Ovary (tissue), 7 donors: ENCODE measurements at regions not wholly inside any gene's neighbourhood (a gene's known extent, or its start where the extent isn't known, plus 50 kb on each side); places are given as distances from the start of the nearest gene placed in this dataset.

Experiments used
- DNase-seq, 5 donors: peaks; one replicate each; pipeline ENCODE4 v3.0.0-alpha.2; 2019 to 2020
- H3K27ac ChIP-seq, 2 donors: fragments of 200-600 bp; one replicate each; pipeline versions ENCODE4 v1.5.1 to v1.8.0; 2019 to 2022
- H3K27me3 ChIP-seq: fragments of 200-600 bp; one replicate; pipeline ENCODE4 v1.8.0; 2022
- H3K36me3 ChIP-seq: fragments of 200-600 bp; sonication (generic); one replicate; pipeline ENCODE4 v1.5.1; 2019
- H3K4me1 ChIP-seq: one replicate; pipeline ENCODE4 v1.8.1; 2013; ENCODE audit warnings: mild to moderate bottlenecking, moderate library complexity; ENCODE audit not compliant: insufficient read depth
- H3K4me3 ChIP-seq: fragments of 200-600 bp; sonication (generic); one replicate; pipeline ENCODE4 v1.5.1; 2017
- H3K9me3 ChIP-seq, 2 donors: fragments of 200-600 bp in 1 of 2; sonication (generic) in 1 of 2; one replicate each; pipeline versions ENCODE4 v1.5.1 to v1.8.1; 2013 to 2019; ENCODE audit warnings: mild to moderate bottlenecking in 1 of 2, moderate library complexity in 1 of 2
- CTCF ChIP-seq, 3 donors: fragments of 450-650 bp in 2 of 3; fragments of 200-600 bp in 1 of 3; IDR thresholded peaks; one replicate each; pipeline versions ENCODE4 v1.5.1 to v1.8.0; 2016 to 2022; ENCODE audit warnings: antibody characterized with exemption in 3 of 3, mild to moderate bottlenecking in 1 of 3
- EP300 ChIP-seq: sonication (generic); formaldehyde crosslinking; IDR thresholded peaks from one replicate; pipeline ENCODE4 v1.6.1; 2017; ENCODE audit warnings: antibody characterized with exemption
- POLR2A ChIP-seq: fragments of 450-650 bp; IDR thresholded peaks from one replicate; pipeline ENCODE4 v1.6.1; 2017; ENCODE audit warnings: antibody characterized with exemption, mild to moderate bottlenecking, moderate library complexity
- WGBS, 3 donors: extraction: QIAGEN DNeasy Blood & Tissue Kit in 1 of 3; methylation state at CpG; one replicate each; pipeline versions ENCODE4 v1.1.5 to v1.1.7; 2013 to 2017; 5-methylcytosine and 5-hydroxymethylcytosine counted together
- intact Hi-C, 4 donors: fragments of 100-400 bp; cut with DNase I; formaldehyde crosslinking; loops; one replicate each; pipeline versions ENCODE4 v1.11.0 to v1.15.1; 2022 to 2023
- donor health status: DM: no; HTN: no; CAD: no; lungs with moderate emphysema.
- donor health status: DM: no; HTN: no; CAD: no.
- donor health status: Bipolar disorder and iron deficiency.
- donor health status: DM: no; HTN: no; CAD: no.
- donor health status: DM: yes; HTN: yes; CAD: no.

GRCh38 chr1:203571661-203572060, 55.0 kb upstream of the ATP2B4 start:
- intact Hi-C loops = no loop called here
- H3K9me3 ChIP-seq = no peaks in the 10 kb centered on the region
- WGBS, 3 donors = 41 to 51% (median 51%) methylated on average over 8 of the region's 8 CpGs
- TF ChIP-seq EP300 (no peak), CTCF (IDR thresholded peaks at IDR 0.05) (no peak), POLR2A (no peak)
- H3K27ac ChIP-seq = no peak overlapping the region
- no peaks in the 10 kb centered on the region for H3K27me3 ChIP-seq
- peaks cover 5% of the 10 kb centered on the region for H3K4me1 ChIP-seq
- no peaks in the 10 kb centered on the region for H3K36me3 ChIP-seq
- no peak overlapping the region for H3K4me3 ChIP-seq
- DNase-seq = no peak

- Histone ChIP-seq H3K27me3 (no peaks in the 10 kb centered on the region), H3K27ac (no peak overlapping the region), H3K4me3 (no peak overlapping the region), H3K4me1 (peaks cover 5% of the 10 kb centered on the region), H3K9me3 (no peaks in the 10 kb centered on the region), H3K36me3 (no peaks in the 10 kb centered on the region)
- TF ChIP-seq POLR2A (no peak), EP300 (no peak), CTCF (IDR thresholded peaks at IDR 0.05) (no peak)
- DNase-seq = peak; percentile 55 to 71 (median 62)
- intact Hi-C loops = no loop called here
- WGBS, 3 donors = 3 to 5% (median 4%) methylated on average over 10 of the region's 10 CpGs
Observed at GRCh38 chr1:203572134-203572625, 54.5 kb upstream of the ATP2B4 start.

GRCh38 chr1:203573730-203574129, 52.9 kb upstream of the ATP2B4 start:
- no peak for TF ChIP-seq CTCF (IDR thresholded peaks at IDR 0.05)
- TF ChIP-seq POLR2A = no peak
- no peak for TF ChIP-seq EP300
- Histone ChIP-seq H3K27me3 (no peaks in the 10 kb centered on the region), H3K4me3 (no peak overlapping the region), H3K4me1 (peaks cover 5% of the 10 kb centered on the region), H3K9me3 (no peaks in the 10 kb centered on the region), H3K27ac (no peak overlapping the region), H3K36me3 (no peaks in the 10 kb centered on the region)
- WGBS, 3 donors = 89 to 96% (median 89%) methylated on average over 7 of the region's 7 CpGs
- DNase-seq = no peak
- intact Hi-C loops = no loop called here
